ENCODE measurements at regions not wholly inside any gene's neighbourhood (a gene's known extent, or its start where the extent isn't known, plus 50 kb on each side); places are given as distances from the start of the nearest gene placed in this dataset.

GRCh38 chr14:46788994-46789393 lies 137.4 kb upstream of the RPL10L start:
- no peak for FAIRE-seq
- DNase-seq (ENCODE audit: insufficient read length, low spot score), result no peak
- no peak for TF ChIP-seq POLR2A (IDR thresholded peaks at IDR 0.05; ENCODE audit: low read depth, low read length)
- no peak for TF ChIP-seq TAF1 (IDR thresholded peaks at IDR 0.05; ENCODE audit: low read depth, low read length)
- no peak for TF ChIP-seq POU2F2 (IDR thresholded peaks at IDR 0.05; ENCODE audit: low read depth, low read length)
- TF ChIP-seq POLR2AphosphoS5 (IDR thresholded peaks at IDR 0.05; ENCODE audit: low read depth, low read length), result no peak
- no peak for TF ChIP-seq SPI1 (IDR thresholded peaks at IDR 0.05; ENCODE audit: low read depth, low read length)
- TF ChIP-seq PAX5 (IDR thresholded peaks at IDR 0.05; ENCODE audit: insufficient read depth, low read length, severe bottlenecking), result no peak

- no peak for FAIRE-seq
These were observed 130.7 kb upstream of the RPL10L start for GRCh38 chr14:46782281-46782680.

DNA sequence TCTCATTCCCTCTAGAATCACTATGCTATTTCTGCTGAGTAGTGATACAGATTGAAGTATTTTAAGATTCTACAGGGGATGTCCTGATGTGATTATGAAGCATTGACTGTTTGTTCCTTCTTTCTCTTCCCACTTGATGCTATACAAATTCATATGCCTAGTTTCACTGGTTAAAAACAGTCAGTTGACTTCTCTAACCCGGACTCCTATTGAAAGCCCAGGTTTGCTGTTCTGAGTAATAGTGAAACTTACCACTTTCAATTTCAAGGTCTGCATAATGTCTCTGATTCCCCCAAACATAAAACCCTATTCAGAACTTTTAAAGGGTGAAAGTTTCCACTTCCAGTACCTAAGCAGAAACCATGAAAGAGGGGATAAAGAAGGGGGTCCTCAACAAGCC lies 117.7 kb upstream of the RPL10L start:
- DNase-seq (ENCODE audit: insufficient read length, low spot score) (peak; percentile 4), FAIRE-seq (peak; percentile 89)
- peak; percentile 23; the same call in 1 of the 2 replicates for TF ChIP-seq SPI1 (IDR thresholded peaks at IDR 0.05; ENCODE audit: low read depth, low read length)
- TF ChIP-seq POU2F2 (IDR thresholded peaks at IDR 0.05; ENCODE audit: low read depth, low read length), result no peak

More at GRCh38 chr14:46782281-46782680, 130.7 kb upstream of the RPL10L start:
- no peak for DNase-seq (ENCODE audit: insufficient read length, low spot score)
- TF ChIP-seq SPI1 (IDR thresholded peaks at IDR 0.05; ENCODE audit: low read depth, low read length) (no peak), PAX5 (IDR thresholded peaks at IDR 0.05; ENCODE audit: insufficient read depth, low read length, severe bottlenecking) (no peak), POU2F2 (IDR thresholded peaks at IDR 0.05; ENCODE audit: low read depth, low read length) (no peak), POLR2AphosphoS5 (IDR thresholded peaks at IDR 0.05; ENCODE audit: low read depth, low read length) (no peak), POLR2A (IDR thresholded peaks at IDR 0.05; ENCODE audit: low read depth, low read length) (no peak), TAF1 (IDR thresholded peaks at IDR 0.05; ENCODE audit: low read depth, low read length) (no peak)

DNA sequence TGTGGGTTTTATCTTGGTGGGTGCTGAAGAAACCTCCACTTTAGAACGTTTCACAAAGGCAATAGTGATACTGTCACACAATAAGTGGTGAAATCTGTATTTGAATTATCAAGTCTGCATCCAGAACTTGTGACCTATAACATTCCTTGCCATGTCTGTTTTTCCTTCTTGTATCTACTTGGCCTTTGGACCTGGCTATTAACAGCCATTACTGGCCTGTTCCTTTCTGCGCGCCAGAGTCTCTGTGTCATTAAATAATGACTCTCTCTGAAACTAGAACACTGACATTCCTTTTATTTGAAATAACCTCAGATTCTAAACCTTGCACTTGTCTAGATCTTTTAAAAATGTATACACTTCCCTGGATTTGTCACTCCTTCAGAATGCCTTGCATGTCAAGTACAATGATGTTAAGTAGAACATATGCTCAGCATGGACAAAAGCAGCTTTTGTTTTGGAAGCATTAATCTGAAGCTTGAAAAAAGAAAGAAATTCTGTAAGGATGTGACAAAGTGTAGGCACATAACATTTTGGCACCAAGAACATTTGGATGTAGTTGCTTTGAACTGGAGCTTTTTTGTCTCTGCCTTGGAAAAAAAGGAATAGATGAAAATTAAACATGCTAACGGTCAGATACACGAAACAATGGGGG lies 95.5 kb upstream of the RPL10L start:
- DNase-seq (ENCODE audit: insufficient read length, low spot score), result no peak
- FAIRE-seq, result no peak
- TF ChIP-seq POU2F2 (IDR thresholded peaks at IDR 0.05; ENCODE audit: low read depth, low read length), result no peak
- no peak for TF ChIP-seq POLR2A (IDR thresholded peaks at IDR 0.05; ENCODE audit: low read depth, low read length)
- no peak for TF ChIP-seq TAF1 (IDR thresholded peaks at IDR 0.05; ENCODE audit: low read depth, low read length)
- no peak for TF ChIP-seq POLR2AphosphoS5 (IDR thresholded peaks at IDR 0.05; ENCODE audit: low read depth, low read length)
- no peak for TF ChIP-seq PAX5 (IDR thresholded peaks at IDR 0.05; ENCODE audit: insufficient read depth, low read length, severe bottlenecking)
- no peak for TF ChIP-seq SPI1 (IDR thresholded peaks at IDR 0.05; ENCODE audit: low read depth, low read length)

DNA sequence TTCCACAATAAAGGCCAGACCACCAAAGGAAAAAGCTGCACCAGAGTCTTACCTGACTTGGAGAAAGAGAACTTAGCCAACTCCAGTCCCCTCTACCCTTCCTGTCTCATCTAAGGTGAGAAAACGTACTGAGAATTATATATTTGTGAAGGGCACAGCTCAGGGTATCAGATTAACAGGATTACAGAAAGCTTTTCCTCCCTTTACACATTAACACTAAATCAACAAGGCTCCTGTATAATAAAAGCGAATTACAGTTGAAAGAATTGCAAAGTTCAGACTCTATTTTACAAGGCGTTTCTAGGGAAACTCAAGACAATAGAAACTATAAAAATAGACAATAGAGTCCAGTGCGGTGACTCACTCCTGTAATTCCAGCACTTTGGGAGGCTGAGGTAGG lies 82.7 kb upstream of the RPL10L start:
- no peak for DNase-seq (ENCODE audit: insufficient read length, low spot score)
- no peak for FAIRE-seq
- no peak for TF ChIP-seq POLR2A (IDR thresholded peaks at IDR 0.05; ENCODE audit: low read depth, low read length)
- TF ChIP-seq POLR2AphosphoS5 (IDR thresholded peaks at IDR 0.05; ENCODE audit: low read depth, low read length), result no peak
- no peak for TF ChIP-seq PAX5 (IDR thresholded peaks at IDR 0.05; ENCODE audit: insufficient read depth, low read length, severe bottlenecking)
- no peak for TF ChIP-seq POU2F2 (IDR thresholded peaks at IDR 0.05; ENCODE audit: low read depth, low read length)
- no peak for TF ChIP-seq SPI1 (IDR thresholded peaks at IDR 0.05; ENCODE audit: low read depth, low read length)
- TF ChIP-seq TAF1 (IDR thresholded peaks at IDR 0.05; ENCODE audit: low read depth, low read length), result no peak

DNA sequence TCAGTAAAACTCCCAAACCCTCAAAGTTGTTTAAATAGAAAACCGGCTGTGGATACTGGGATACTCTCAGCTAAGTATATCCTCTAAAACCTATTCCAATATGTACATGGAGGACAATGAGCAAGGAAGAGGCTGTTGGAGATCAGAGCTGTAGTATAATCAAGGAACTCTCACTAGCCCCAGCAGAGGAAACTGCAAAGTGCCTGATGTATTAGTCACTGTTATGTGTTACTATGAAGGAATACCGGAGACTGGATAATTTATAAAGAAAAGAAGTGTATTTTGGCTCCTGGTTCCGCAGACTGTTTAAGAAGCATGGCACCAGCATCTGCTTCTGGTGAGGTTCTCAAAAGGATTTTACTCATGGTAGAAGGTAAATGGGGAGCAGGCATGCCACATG lies 65.6 kb upstream of the RPL10L start:
- TF ChIP-seq TAF1 (IDR thresholded peaks at IDR 0.05; ENCODE audit: low read depth, low read length), result no peak
- no peak for TF ChIP-seq POU2F2 (IDR thresholded peaks at IDR 0.05; ENCODE audit: low read depth, low read length)
- no peak for TF ChIP-seq POLR2A (IDR thresholded peaks at IDR 0.05; ENCODE audit: low read depth, low read length)
- no peak for FAIRE-seq
- DNase-seq (ENCODE audit: insufficient read length, low spot score), result no peak
